Upper lobe of left lung (tissue), 4 donors: ENCODE measurements at regions not wholly inside any gene's neighbourhood (a gene's known extent, or its start where the extent isn't known, plus 50 kb on each side); places are given as distances from the start of the nearest gene placed in this dataset.

Source experiments
- CTCF ChIP-seq, 6 experiments: fragments of 450-650 bp in 4 of 6; fragments of 200-600 bp in 2 of 6; sonication (generic) in 2 of 6; IDR thresholded peaks; one replicate each; pipeline ENCODE4 v1.5.1; 2016 to 2019; ENCODE audit warnings: antibody characterized with exemption in 6 of 6
- EP300 ChIP-seq, 4 donors: sonication (generic); formaldehyde crosslinking; IDR thresholded peaks; one replicate each; pipeline ENCODE4 v1.5.1; 2017; ENCODE audit warnings: antibody characterized with exemption in 4 of 4, control low read depth in 2 of 4
- POLR2A ChIP-seq, 4 donors: fragments of 450-650 bp; IDR thresholded peaks; one replicate each; pipeline ENCODE4 v1.5.1; 2016 to 2017; ENCODE audit warnings: antibody characterized with exemption in 4 of 4, mild to moderate bottlenecking in 2 of 4
- POLR2AphosphoS5 ChIP-seq, 2 donors: sonication (generic); formaldehyde crosslinking; IDR thresholded peaks; one replicate each; pipeline ENCODE4 v1.5.1; 2017; ENCODE audit warnings: antibody characterized with exemption in 2 of 2

GRCh38 chr15:46307746-46308145 is 672.9 kb downstream of the SQOR start:
- no peak for TF ChIP-seq CTCF (IDR thresholded peaks at IDR 0.05)
- no peak for TF ChIP-seq POLR2A (IDR thresholded peaks at IDR 0.05)
- no peak for TF ChIP-seq EP300 (IDR thresholded peaks at IDR 0.05)
- no peak for TF ChIP-seq POLR2AphosphoS5 (IDR thresholded peaks at IDR 0.05)
